HG02943 (cell line): ENCODE measurements at regions not wholly inside any gene's neighbourhood (a gene's known extent, or its start where the extent isn't known, plus 50 kb on each side); places are given as distances from the start of the nearest gene placed in this dataset.

Source experiments
- ATAC-seq: cut with Tn5 transposase; IDR thresholded peaks from one replicate; pipeline ENCODE4 v1.9.1; 2021; ENCODE audit warnings: mild to moderate bottlenecking, low read depth, moderate library complexity; ENCODE audit not compliant: unreplicated experiment

- no peak for ATAC-seq
These were observed 225.9 kb downstream of the IGSF11 start for GRCh38 chr3:118808723-118809122.

DNA sequence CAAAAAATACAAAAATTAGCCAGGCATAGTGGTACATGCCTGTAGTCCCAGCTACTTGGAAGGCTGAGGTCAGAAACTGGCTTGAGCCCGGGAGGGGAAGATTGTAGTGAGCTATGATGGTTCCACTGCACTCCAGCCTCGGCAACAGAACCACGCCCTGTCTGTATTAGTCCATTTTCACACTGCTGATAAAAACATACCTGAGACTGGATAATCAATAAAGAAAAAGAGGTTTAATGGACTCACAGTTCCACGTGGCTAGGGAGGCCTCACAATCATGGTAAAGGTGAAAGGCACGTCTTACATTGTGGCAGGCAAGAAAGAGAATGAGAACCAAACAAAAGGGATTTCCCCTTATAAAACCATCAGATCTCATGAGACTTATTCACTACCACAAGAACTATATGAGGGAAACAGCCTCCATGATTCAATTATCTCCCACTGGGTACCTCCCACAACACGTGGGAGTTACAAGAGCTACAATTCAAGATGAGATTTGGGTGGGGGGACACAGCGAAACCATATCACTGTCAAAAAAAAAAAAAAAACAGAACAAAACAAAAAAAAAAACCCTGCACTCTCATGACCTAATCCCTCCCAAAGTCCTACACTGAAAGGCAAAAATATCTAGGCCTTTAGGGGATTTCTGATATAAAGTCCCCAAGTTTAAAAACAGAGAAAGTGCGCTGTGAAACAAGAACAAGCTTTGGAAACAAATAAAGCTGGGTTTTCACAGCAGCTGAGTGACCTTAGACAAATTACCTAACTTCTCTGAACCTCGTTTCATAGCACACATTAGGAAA, 224.7 kb downstream of the IGSF11 start:
- no peak for ATAC-seq

- ATAC-seq = no peak
These were observed 224.1 kb downstream of the IGSF11 start for GRCh38 chr3:118810499-118811035.

GRCh38 chr3:118811236-118811732, 223.4 kb downstream of the IGSF11 start:
- no peak for ATAC-seq

- ATAC-seq = no peak
These were observed 221.2 kb downstream of the IGSF11 start for GRCh38 chr3:118813472-118813871.

DNA sequence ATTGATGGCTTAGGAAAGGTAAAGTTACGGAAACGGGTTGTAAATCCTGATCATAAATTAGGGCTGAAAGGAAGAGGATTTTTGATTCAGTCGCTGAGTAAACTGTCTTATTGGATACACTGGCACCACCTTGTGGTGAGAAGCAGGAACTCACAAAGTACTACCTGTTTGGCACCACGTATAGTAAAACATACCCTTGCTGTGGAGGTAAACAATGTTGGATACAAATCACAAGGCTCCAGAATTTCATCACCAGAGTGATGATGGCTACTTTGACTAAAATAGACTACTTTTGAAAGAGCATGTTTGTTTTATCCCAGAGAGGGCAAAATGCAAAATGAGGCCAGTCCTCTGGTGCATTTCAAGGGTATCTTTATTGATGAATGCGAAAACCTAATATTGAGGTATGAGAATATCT, 216.9 kb downstream of the IGSF11 start:
- no peak for ATAC-seq

DNA sequence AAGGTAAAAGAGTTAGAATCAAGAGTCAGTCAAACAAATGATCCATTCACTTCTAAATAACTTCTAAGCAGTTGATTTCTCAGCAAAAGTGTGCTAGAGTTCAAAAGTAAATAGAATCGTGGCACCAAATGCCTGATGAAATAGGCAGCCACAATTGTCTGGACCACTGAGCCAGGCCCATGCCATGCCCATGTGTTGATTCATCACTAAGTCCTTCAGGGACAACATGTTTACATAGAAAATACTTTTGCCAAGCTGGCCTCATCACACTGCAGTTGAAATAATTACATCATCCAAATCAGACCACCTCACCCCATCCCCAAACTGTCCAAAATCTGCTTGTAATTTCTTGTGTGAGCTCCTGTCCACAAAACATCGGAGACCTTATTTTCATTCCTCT, 216.3 kb downstream of the IGSF11 start:
- no peak for ATAC-seq

GRCh38 chr3:118823626-118824025, 211.0 kb downstream of the IGSF11 start:
- ATAC-seq = no peak

- no peak for ATAC-seq
These were observed 207.2 kb downstream of the IGSF11 start for GRCh38 chr3:118827446-118827845.

- ATAC-seq = no peak
These were observed 206.3 kb downstream of the IGSF11 start for GRCh38 chr3:118828351-118828750.

GRCh38 chr3:118833075-118833474, 201.6 kb downstream of the IGSF11 start:
- no peak for ATAC-seq

DNA sequence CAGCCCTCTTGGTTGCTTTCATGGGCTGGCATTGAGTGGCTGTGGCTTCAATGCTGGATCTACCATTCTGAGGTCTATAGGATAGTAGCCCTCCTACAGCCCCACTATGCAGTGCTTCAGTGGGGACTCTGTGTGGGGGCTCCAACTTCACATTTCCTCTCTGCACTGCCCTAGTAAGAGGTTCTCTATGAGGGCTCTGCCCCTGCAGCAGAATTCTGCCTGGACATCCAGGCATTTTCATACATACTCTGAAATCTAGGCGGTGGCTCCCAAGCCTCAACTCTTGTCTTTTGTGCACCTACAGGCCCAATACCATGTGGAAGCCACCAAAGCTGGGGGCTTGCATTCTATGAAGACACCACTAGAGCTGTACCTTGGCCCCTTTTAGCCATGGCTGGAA, 195.8 kb downstream of the IGSF11 start:
- ATAC-seq = no peak

DNA sequence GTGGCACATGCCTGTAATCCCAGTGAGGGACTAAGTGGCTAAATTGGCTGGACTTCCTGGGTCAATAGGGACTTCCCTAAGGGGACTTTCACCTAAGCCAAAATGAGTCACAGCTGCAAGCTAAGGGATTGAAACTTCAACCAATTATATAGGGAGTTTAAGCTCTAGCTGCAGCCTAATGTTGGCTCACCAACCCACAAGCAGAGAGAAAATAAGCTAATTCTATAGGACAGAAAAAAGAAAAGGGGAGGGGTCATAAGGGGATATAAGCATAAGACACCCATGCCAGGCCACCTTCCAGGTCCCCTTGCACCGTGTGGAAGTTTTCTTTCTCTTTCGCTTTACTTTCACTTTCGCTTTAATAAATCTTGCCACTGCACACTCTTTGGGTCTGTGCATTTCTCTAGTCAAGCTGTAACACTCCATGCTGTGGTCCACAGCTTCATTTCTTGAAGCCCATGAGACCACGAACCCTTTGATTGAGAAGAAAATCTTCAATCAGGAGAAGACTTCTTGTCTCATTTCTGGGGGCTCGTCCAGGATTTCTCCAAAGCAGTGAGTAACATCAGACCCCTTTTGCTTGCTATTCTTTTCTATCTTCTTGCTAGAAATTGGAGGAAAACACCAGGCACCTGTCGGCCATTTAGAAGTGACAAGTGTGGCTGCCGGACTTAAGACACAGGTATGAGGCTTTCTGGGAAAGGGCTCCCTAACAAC, 192.3 kb downstream of the IGSF11 start:
- ATAC-seq = no peak

GRCh38 chr3:118846176-118846575, 188.5 kb downstream of the IGSF11 start:
- ATAC-seq = no peak
